Ovary (tissue), 3 donors: ENCODE measurements at regions not wholly inside any gene's neighbourhood (a gene's known extent, or its start where the extent isn't known, plus 50 kb on each side); places are given as distances from the start of the nearest gene placed in this dataset.

Source experiments
- CTCF ChIP-seq, 3 donors: fragments of 450-650 bp in 2 of 3; fragments of 200-600 bp in 1 of 3; IDR thresholded peaks; one replicate each; pipeline versions ENCODE4 v1.5.1 to v1.8.0; 2016 to 2022; ENCODE audit warnings: antibody characterized with exemption in 3 of 3, mild to moderate bottlenecking in 1 of 3
- POLR2A ChIP-seq: fragments of 450-650 bp; IDR thresholded peaks from one replicate; pipeline ENCODE4 v1.6.1; 2017; ENCODE audit warnings: antibody characterized with exemption, mild to moderate bottlenecking, moderate library complexity
- donor health status: DM: no; HTN: no; CAD: no.

- TF ChIP-seq POLR2A (no peak), CTCF (IDR thresholded peaks at IDR 0.05) (no peak)
These were observed 599.4 kb upstream of the CITED2 start for GRCh38 chr6:139973669-139974344.
